DMS79 (cell line): ENCODE measurements at regions not wholly inside any gene's neighbourhood (a gene's known extent, or its start where the extent isn't known, plus 50 kb on each side); places are given as distances from the start of the nearest gene placed in this dataset.

Experiments
- DNase-seq: peaks from one replicate; lab custom pipeline; 2025; lab: John Stamatoyannopoulos, UW

- no peak for DNase-seq
Observed at GRCh38 chr15:96222981-96223380, 107.5 kb upstream of the NR2F2 start.

- DNase-seq, result no peak
Observed at GRCh38 chr15:96223939-96224338, 106.6 kb upstream of the NR2F2 start.

GRCh38 chr15:96225642-96226259 lies 104.7 kb upstream of the NR2F2 start:
- no peak for DNase-seq

- DNase-seq, result no peak
Observed at GRCh38 chr15:96230526-96231181, 99.8 kb upstream of the NR2F2 start.

- DNase-seq, result no peak
Observed at GRCh38 chr15:96232335-96232734, 98.2 kb upstream of the NR2F2 start.

- no peak for DNase-seq
Observed at GRCh38 chr15:96234109-96234892, 96.2 kb upstream of the NR2F2 start.

GRCh38 chr15:96237002-96237401 lies 93.5 kb upstream of the NR2F2 start:
- DNase-seq, result no peak

- no peak for DNase-seq
Observed at GRCh38 chr15:96242761-96243160, 87.7 kb upstream of the NR2F2 start.

- DNase-seq, result no peak
Observed at GRCh38 chr15:96243701-96244100, 86.8 kb upstream of the NR2F2 start.

GRCh38 chr15:96245252-96245651 lies 85.2 kb upstream of the NR2F2 start:
- DNase-seq, result no peak

- no peak for DNase-seq
Observed at GRCh38 chr15:96246057-96246456, 84.4 kb upstream of the NR2F2 start.

GRCh38 chr15:96247621-96248305 lies 82.7 kb upstream of the NR2F2 start:
- no peak for DNase-seq

- DNase-seq, result no peak
Observed at GRCh38 chr15:96252148-96252547, 78.4 kb upstream of the NR2F2 start.

- no peak for DNase-seq
Observed at GRCh38 chr15:96253006-96253747, 77.3 kb upstream of the NR2F2 start.

- no peak for DNase-seq
Observed at GRCh38 chr15:96254173-96254572, 76.3 kb upstream of the NR2F2 start.

- DNase-seq, result no peak
Observed at GRCh38 chr15:96255599-96255998, 74.9 kb upstream of the NR2F2 start.

- no peak for DNase-seq
Observed at GRCh38 chr15:96261575-96262034, 68.9 kb upstream of the NR2F2 start.

GRCh38 chr15:96262097-96262496 lies 68.4 kb upstream of the NR2F2 start:
- no peak for DNase-seq

GRCh38 chr15:96262549-96263489 lies 67.7 kb upstream of the NR2F2 start:
- DNase-seq, result no peak

- DNase-seq, result no peak
Observed at GRCh38 chr15:96264351-96264798, 66.1 kb upstream of the NR2F2 start.
